Endothelial cell of umbilical vein (primary cell): ENCODE measurements at regions not wholly inside any gene's neighbourhood (a gene's known extent, or its start where the extent isn't known, plus 50 kb on each side); places are given as distances from the start of the nearest gene placed in this dataset.

Experiments used
- BruUV-seq: library from RNA; stranded (reverse); fragments of 400-500 nt; replicated peaks from 2 replicates; lab custom pipeline; 2021; lab: Mats Ljungman, UMichigan
- CTCF ChIA-PET: fragments of 300-600, 350-600 bp; sonication (Branson Sonifier 250); formaldehyde crosslinking; loops from one replicate; lab custom pipeline; 2021; ENCODE audit warnings: antibody characterized with exemption, inconsistent platforms; lab: Charles Lee
- POLR2A ChIA-PET: fragments of 300-600, 350-600 bp; sonication (Branson Sonifier 250); formaldehyde crosslinking; loops from one replicate; lab custom pipeline; 2021; ENCODE audit warnings: antibody characterized with exemption, inconsistent platforms; lab: Charles Lee
- DNase-seq: peaks from one replicate; pipeline ENCODE4 v3.0.0-alpha.2; 2011; ENCODE audit warnings: low read depth, low spot score
- FAIRE-seq: peaks from 2 replicates; lab custom pipeline; 2011; peaks lifted over from hg19 to GRCh38; lab: Jason Lieb, UNC
- H2AFZ ChIP-seq: 2 replicates; pipeline ENCODE4 v1.6.0; 2012; ENCODE audit warnings: low read depth, low read length, control low read depth, inconsistent platforms
- H3K27ac ChIP-seq: 2 replicates; pipeline ENCODE4 v1.5.1; 2011; ENCODE audit warnings: low read depth, mild to moderate bottlenecking, control low read depth, low read length, moderate library complexity; ENCODE audit not compliant: insufficient read depth
- H3K27me3 ChIP-seq, 2 experiments: 2 replicates each; pipeline versions ENCODE4 v1.6.0 to v1.6.1; 2011; ENCODE audit warnings: low read length in 2 of 2, mixed read lengths in 1 of 2; ENCODE audit not compliant: control insufficient read depth in 2 of 2, insufficient read depth in 2 of 2
- H3K36me3 ChIP-seq, 2 experiments: 2 replicates in 1 of 2; 3 replicates in 1 of 2; pipeline ENCODE4 v1.5.1; 2011; ENCODE audit warnings: low read length in 2 of 2, mild to moderate bottlenecking in 1 of 2, moderate library complexity in 1 of 2; ENCODE audit not compliant: control insufficient read depth in 2 of 2, insufficient read depth in 2 of 2; ENCODE audit errors: extremely low read depth in 1 of 2
- H3K4me1 ChIP-seq: 3 replicates; pipeline ENCODE4 v1.5.1; 2011; ENCODE audit warnings: mild to moderate bottlenecking, low read length; ENCODE audit not compliant: control insufficient read depth, insufficient read depth; ENCODE audit errors: extremely low read depth
- H3K4me2 ChIP-seq: 2 replicates; pipeline ENCODE4 v1.6.1; 2011; ENCODE audit warnings: low read length, control low read depth, mixed read lengths; ENCODE audit not compliant: insufficient read depth
- H3K4me3 ChIP-seq, 3 experiments: fragments of 200-600 bp in 1 of 3; sonication (generic), shearing (Covaris generic) in 1 of 3; replicated peaks in 1 of 3; 2 replicates each; pipeline ENCODE4 v1.5.1; 2011 to 2016; ENCODE audit warnings: control low read depth in 3 of 3, low read length in 3 of 3, mild to moderate bottlenecking in 2 of 3, inconsistent platforms in 1 of 3, low read depth in 1 of 3, moderate library complexity in 1 of 3; ENCODE audit not compliant: insufficient read depth in 1 of 3
- H3K79me2 ChIP-seq: 2 replicates; pipeline ENCODE4 v1.6.0; 2012; ENCODE audit warnings: low read length, inconsistent platforms; ENCODE audit not compliant: control insufficient read depth, insufficient read depth
- H3K9ac ChIP-seq: replicated peaks from 2 replicates; pipeline ENCODE3; 2011; ENCODE audit warnings: low read length, control low read depth; ENCODE audit not compliant: insufficient read depth; ENCODE audit errors: extremely low read depth
- H3K9me1 ChIP-seq: replicated peaks from 3 replicates; pipeline ENCODE4 v1.6.0; 2011; ENCODE audit warnings: mild to moderate bottlenecking, low read length; ENCODE audit not compliant: control insufficient read depth, insufficient read depth; ENCODE audit errors: extremely low read depth
- H3K9me3 ChIP-seq: replicated peaks from 2 replicates; pipeline ENCODE4 v1.5.1; 2012; ENCODE audit warnings: low read length, inconsistent platforms; ENCODE audit not compliant: control insufficient read depth, insufficient read depth
- H4K20me1 ChIP-seq: replicated peaks from 2 replicates; pipeline ENCODE3; 2011; ENCODE audit warnings: mild to moderate bottlenecking, low read length; ENCODE audit not compliant: control insufficient read depth, insufficient read depth; ENCODE audit errors: extremely low read depth
- EZH2 ChIP-seq: IDR thresholded peaks from 2 replicates; pipeline ENCODE4 v1.6.1; 2012; ENCODE audit warnings: borderline replicate concordance, low read depth, mild to moderate bottlenecking, moderate library complexity, low read length, inconsistent platforms; ENCODE audit not compliant: severe bottlenecking
- FOS ChIP-seq: IDR thresholded peaks from 2 replicates; pipeline ENCODE4 v1.6.1; 2011; ENCODE audit warnings: mild to moderate bottlenecking, low read length, moderate library complexity, borderline replicate concordance; ENCODE audit not compliant: insufficient read depth
- GATA2 ChIP-seq: IDR thresholded peaks from 2 replicates; pipeline ENCODE4 v1.7.0; 2011; ENCODE audit warnings: low read depth, mild to moderate bottlenecking, moderate library complexity, mixed read lengths, low read length; ENCODE audit not compliant: insufficient read length, insufficient read depth
- JUN ChIP-seq: IDR thresholded peaks from 2 replicates; pipeline ENCODE4 v1.6.1; 2011; ENCODE audit warnings: borderline replicate concordance, low read depth; ENCODE audit not compliant: insufficient read length, insufficient read depth
- MYC ChIP-seq: IDR thresholded peaks from one replicate; pipeline ENCODE4 v1.6.1; 2011; ENCODE audit warnings: mild to moderate bottlenecking, low read depth, low read length
- POLR2A ChIP-seq: IDR thresholded peaks from 2 replicates; pipeline ENCODE4 v1.6.1; 2012; ENCODE audit warnings: low read depth, mild to moderate bottlenecking, control low read depth, low read length
- POLR2AphosphoS5 ChIP-seq: IDR thresholded peaks from 2 replicates; pipeline ENCODE4 v1.6.1; 2012; ENCODE audit warnings: low read depth, mild to moderate bottlenecking, control low read depth, low read length, moderate library complexity; ENCODE audit not compliant: insufficient read depth
- dilution Hi-C: fragments of 300-500 bp; cut with MboI; formaldehyde crosslinking; loops from one replicate; pipeline ENCODE4 v1.15.0; 2019; ENCODE audit warnings: low sequenced_read_pairs; ENCODE audit not compliant: extremely low pct_ligation_motif_present
- intact Hi-C: fragments of 100-400 bp; cut with micrococcal nuclease; formaldehyde crosslinking; loops from one replicate; pipeline ENCODE4 v1.10.0; 2022
- TF ChIP-seq, protein P1 (sequence below): IDR thresholded peaks from 2 replicates; pipeline ENCODE4 v1.6.1; 2011; ENCODE audit not compliant: insufficient read depth, insufficient read length
- TF ChIP-seq, protein P2 (sequence below), 2 donors: IDR thresholded peaks; 1 replicate in 1 of 2; 2 replicates in 1 of 2; pipeline ENCODE4 v1.5.1; 2011; ENCODE audit warnings: low read length in 2 of 2, mild to moderate bottlenecking in 2 of 2, moderate library complexity in 2 of 2, control low read depth in 1 of 2, inconsistent platforms in 1 of 2, low read depth in 1 of 2; ENCODE audit not compliant: insufficient read depth in 1 of 2; ENCODE audit errors: extremely low read depth in 1 of 2

DNA sequence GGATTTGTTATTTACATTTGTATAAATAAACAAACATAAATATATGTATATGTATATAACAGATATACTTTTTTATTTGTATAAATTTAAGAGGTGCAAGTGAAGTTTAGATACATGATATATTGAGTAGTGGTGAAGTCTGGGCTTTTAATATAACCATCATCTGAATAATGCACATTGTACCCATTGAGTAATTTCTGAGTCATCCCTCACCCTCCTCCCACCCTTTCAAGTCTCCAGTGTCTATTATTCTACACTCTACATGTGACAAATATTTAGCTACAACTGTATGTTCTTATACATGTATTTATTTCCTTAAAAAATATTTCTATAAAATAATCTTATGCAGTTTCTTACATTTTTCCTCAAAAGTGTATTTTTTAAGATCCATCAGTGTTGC, 358.7 kb upstream of the TFPI start:
- ChIA-PET CTCF (no interaction called here), POLR2A (no interaction called here)
- no peaks in the 10 kb centered on the region for H3K79me2 ChIP-seq
- no peaks in the 10 kb centered on the region for H3K36me3 ChIP-seq
- no peak overlapping the region for H3K4me3 ChIP-seq
- intact Hi-C loops: no loop called here
- TF ChIP-seq, protein P1, sequence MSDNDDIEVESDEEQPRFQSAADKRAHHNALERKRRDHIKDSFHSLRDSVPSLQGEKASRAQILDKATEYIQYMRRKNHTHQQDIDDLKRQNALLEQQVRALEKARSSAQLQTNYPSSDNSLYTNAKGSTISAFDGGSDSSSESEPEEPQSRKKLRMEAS: no peak
- TF ChIP-seq JUN (no peak), EZH2 (no peak), GATA2 (no peak), FOS (no peak), POLR2AphosphoS5 (no peak), POLR2A (no peak), MYC (no peak)
- TF ChIP-seq, protein P2, sequence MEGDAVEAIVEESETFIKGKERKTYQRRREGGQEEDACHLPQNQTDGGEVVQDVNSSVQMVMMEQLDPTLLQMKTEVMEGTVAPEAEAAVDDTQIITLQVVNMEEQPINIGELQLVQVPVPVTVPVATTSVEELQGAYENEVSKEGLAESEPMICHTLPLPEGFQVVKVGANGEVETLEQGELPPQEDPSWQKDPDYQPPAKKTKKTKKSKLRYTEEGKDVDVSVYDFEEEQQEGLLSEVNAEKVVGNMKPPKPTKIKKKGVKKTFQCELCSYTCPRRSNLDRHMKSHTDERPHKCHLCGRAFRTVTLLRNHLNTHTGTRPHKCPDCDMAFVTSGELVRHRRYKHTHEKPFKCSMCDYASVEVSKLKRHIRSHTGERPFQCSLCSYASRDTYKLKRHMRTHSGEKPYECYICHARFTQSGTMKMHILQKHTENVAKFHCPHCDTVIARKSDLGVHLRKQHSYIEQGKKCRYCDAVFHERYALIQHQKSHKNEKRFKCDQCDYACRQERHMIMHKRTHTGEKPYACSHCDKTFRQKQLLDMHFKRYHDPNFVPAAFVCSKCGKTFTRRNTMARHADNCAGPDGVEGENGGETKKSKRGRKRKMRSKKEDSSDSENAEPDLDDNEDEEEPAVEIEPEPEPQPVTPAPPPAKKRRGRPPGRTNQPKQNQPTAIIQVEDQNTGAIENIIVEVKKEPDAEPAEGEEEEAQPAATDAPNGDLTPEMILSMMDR (IDR thresholded peaks at IDR 0.05; ENCODE audit: extremely low read depth in 1 of 2, insufficient read depth in 1 of 2, low read depth in 1 of 2, low read length in 2 of 2): no peak
- no peaks in the 10 kb centered on the region for H3K4me1 ChIP-seq
- no peaks in the 10 kb centered on the region for H3K9me1 ChIP-seq
- H3K27me3 ChIP-seq: no peaks in the 10 kb centered on the region
- no peak overlapping the region for H3K27ac ChIP-seq
- no peaks in the 10 kb centered on the region for H3K9me3 ChIP-seq
- FAIRE-seq (no peak), DNase-seq (no peak)
- H4K20me1 ChIP-seq: no peaks in the 10 kb centered on the region
- H3K4me2 ChIP-seq: no peak overlapping the region
- no TSS peak for BruUV-seq
- H3K9ac ChIP-seq: no peak overlapping the region
- H2AFZ ChIP-seq: no peak overlapping the region
- dilution Hi-C loops: no loop called here
